GM19025 (cell line): ENCODE measurements at regions not wholly inside any gene's neighbourhood (a gene's known extent, or its start where the extent isn't known, plus 50 kb on each side); places are given as distances from the start of the nearest gene placed in this dataset.
"Not testable (repeated sequence)": the region's sequence is repeated elsewhere in the genome, so short reads cannot be mapped to it uniquely, and the experiment has no call there.

Experiments
- ATAC-seq: cut with Tn5 transposase; IDR thresholded peaks from one replicate; pipeline ENCODE4 v1.9.1; 2021; ENCODE audit warnings: mild to moderate bottlenecking, low read depth, moderate library complexity; ENCODE audit not compliant: unreplicated experiment

- no peak for ATAC-seq
These were observed 395.7 kb upstream of the SEMA6A start for GRCh38 chr5:116970318-116970717.

GRCh38 chr5:116964438-116964837, 389.8 kb upstream of the SEMA6A start:
- ATAC-seq: no peak

- no peak for ATAC-seq
These were observed 386.4 kb upstream of the SEMA6A start for GRCh38 chr5:116961021-116961420.

- no peak for ATAC-seq
These were observed 385.2 kb upstream of the SEMA6A start for GRCh38 chr5:116959843-116960242.

- no peak for ATAC-seq
These were observed 378.8 kb upstream of the SEMA6A start for GRCh38 chr5:116953251-116953930.

- no peak for ATAC-seq
These were observed 376.6 kb upstream of the SEMA6A start for GRCh38 chr5:116951219-116951618.

GRCh38 chr5:116947691-116948528, 373.3 kb upstream of the SEMA6A start:
- ATAC-seq: peak; percentile 100

GRCh38 chr5:116945613-116946382, 371.2 kb upstream of the SEMA6A start:
- ATAC-seq: not testable (repeated sequence)

GRCh38 chr5:116944183-116944582, 369.6 kb upstream of the SEMA6A start:
- ATAC-seq: no peak

- ATAC-seq: no peak
These were observed 368.0 kb upstream of the SEMA6A start for GRCh38 chr5:116942622-116943021.

- no peak for ATAC-seq
These were observed 365.0 kb upstream of the SEMA6A start for GRCh38 chr5:116939641-116940040.

GRCh38 chr5:116938488-116938887, 363.9 kb upstream of the SEMA6A start:
- ATAC-seq: no peak

GRCh38 chr5:116935561-116936162, 361.0 kb upstream of the SEMA6A start:
- no peak for ATAC-seq

- ATAC-seq: no peak
These were observed 356.0 kb upstream of the SEMA6A start for GRCh38 chr5:116930616-116931015.

GRCh38 chr5:116923344-116923743, 348.7 kb upstream of the SEMA6A start:
- no peak for ATAC-seq

- no peak for ATAC-seq
These were observed 347.9 kb upstream of the SEMA6A start for GRCh38 chr5:116922532-116922931.

- no peak for ATAC-seq
These were observed 340.4 kb upstream of the SEMA6A start for GRCh38 chr5:116914869-116915504.

GRCh38 chr5:116912221-116912620, 337.6 kb upstream of the SEMA6A start:
- ATAC-seq: no peak

GRCh38 chr5:116911074-116911473, 336.5 kb upstream of the SEMA6A start:
- no peak for ATAC-seq

- ATAC-seq: no peak
These were observed 333.9 kb upstream of the SEMA6A start for GRCh38 chr5:116908537-116908936.
